Prostate gland (tissue), 2 donors: ENCODE measurements at regions not wholly inside any gene's neighbourhood (a gene's known extent, or its start where the extent isn't known, plus 50 kb on each side); places are given as distances from the start of the nearest gene placed in this dataset.
"Not testable (repeated sequence)": the region's sequence is repeated elsewhere in the genome, so short reads cannot be mapped to it uniquely, and the experiment has no call there.

ENCODE experiments used
- CTCF ChIP-seq, 4 experiments: fragments of 200-600 bp in 2 of 4; fragments of 450-650 bp in 2 of 4; sonication (generic) in 2 of 4; IDR thresholded peaks; 1 replicate in 3 of 4; 2 replicates in 1 of 4; pipeline ENCODE4 v1.5.1; 2016 to 2019; ENCODE audit warnings: antibody characterized with exemption in 4 of 4, mild to moderate bottlenecking in 2 of 4, moderate library complexity in 2 of 4
- POLR2A ChIP-seq: fragments of 450-650 bp; IDR thresholded peaks from one replicate; pipeline ENCODE4 v1.6.1; 2016; ENCODE audit warnings: antibody characterized with exemption, mild to moderate bottlenecking

GRCh38 chr7:63566886-63567285 is 431.8 kb upstream of the ZNF722 start:
- not testable (repeated sequence) for TF ChIP-seq CTCF (IDR thresholded peaks at IDR 0.05); POLR2A
